ENCODE measurements at regions not wholly inside any gene's neighbourhood (a gene's known extent, or its start where the extent isn't known, plus 50 kb on each side); places are given as distances from the start of the nearest gene placed in this dataset.

DNA sequence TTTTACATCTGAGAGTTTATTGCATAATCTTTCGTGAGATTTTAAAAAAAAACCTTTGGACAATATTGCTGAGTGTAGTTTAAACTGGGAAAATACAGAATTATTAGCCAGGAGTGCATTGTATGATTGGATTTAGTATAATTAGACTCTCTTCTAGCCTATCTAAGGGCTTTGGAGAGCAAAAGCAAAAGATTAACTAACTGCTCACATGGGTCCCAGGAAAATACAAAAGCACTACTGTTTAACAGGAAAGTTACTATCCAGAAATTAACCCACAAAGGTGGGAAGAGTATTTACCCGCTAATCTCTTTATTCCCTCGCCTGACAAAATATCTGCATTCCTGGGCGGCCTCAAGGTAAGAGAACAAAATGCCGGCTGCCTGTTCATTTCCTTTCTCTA lies 309.5 kb downstream of the ATXN7L3B start:
- no peaks in the 10 kb centered on the region for H3K36me3 ChIP-seq (replicated peaks)
- H3K27ac ChIP-seq = no peak overlapping the region
- H3K4me3 ChIP-seq (ENCODE audit: low read depth, low read length) = no peak overlapping the region
- TF ChIP-seq, protein P1, sequence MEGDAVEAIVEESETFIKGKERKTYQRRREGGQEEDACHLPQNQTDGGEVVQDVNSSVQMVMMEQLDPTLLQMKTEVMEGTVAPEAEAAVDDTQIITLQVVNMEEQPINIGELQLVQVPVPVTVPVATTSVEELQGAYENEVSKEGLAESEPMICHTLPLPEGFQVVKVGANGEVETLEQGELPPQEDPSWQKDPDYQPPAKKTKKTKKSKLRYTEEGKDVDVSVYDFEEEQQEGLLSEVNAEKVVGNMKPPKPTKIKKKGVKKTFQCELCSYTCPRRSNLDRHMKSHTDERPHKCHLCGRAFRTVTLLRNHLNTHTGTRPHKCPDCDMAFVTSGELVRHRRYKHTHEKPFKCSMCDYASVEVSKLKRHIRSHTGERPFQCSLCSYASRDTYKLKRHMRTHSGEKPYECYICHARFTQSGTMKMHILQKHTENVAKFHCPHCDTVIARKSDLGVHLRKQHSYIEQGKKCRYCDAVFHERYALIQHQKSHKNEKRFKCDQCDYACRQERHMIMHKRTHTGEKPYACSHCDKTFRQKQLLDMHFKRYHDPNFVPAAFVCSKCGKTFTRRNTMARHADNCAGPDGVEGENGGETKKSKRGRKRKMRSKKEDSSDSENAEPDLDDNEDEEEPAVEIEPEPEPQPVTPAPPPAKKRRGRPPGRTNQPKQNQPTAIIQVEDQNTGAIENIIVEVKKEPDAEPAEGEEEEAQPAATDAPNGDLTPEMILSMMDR (IDR thresholded peaks at IDR 0.05; ENCODE audit: low read depth, low read length, missing control alignments) = no peak
- no peaks in the 10 kb centered on the region for H3K27me3 ChIP-seq (replicated peaks)
- in situ Hi-C loops (cut with HindIII; ENCODE audit: low pct_ligation_motif_present, low sequenced_read_pairs) = no loop called here
- DNase-seq = no peak

GRCh38 chr12:74848006-74848405 lies 310.4 kb downstream of the ATXN7L3B start:
- H3K4me3 ChIP-seq (ENCODE audit: low read depth, low read length) = no peak overlapping the region
- no peak for DNase-seq
- in situ Hi-C loops (cut with HindIII; ENCODE audit: low pct_ligation_motif_present, low sequenced_read_pairs) = no loop called here
- TF ChIP-seq, protein P1 (IDR thresholded peaks at IDR 0.05; ENCODE audit: low read depth, low read length, missing control alignments) = no peak
- no peak overlapping the region for H3K27ac ChIP-seq
- H3K36me3 ChIP-seq (replicated peaks) = no peaks in the 10 kb centered on the region
- H3K27me3 ChIP-seq (replicated peaks) = no peaks in the 10 kb centered on the region

DNA sequence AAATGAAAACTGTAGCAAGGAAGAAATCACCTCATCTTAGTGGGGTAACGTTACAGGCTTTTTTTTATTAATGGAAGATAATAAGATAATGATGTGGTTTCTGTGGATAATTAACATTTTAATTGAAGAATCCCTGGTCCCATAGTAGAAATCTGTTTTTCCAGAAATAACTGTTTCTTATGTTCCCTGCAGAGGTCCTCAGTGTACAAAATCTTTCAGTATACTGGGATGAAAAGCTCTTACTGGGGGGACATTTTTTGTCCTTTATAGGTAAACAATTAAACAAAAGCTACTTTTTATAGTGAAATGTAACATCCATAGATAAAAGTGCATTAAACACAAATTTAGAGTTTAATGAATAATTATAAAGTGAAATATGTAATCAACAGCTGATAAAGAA lies 312.2 kb downstream of the ATXN7L3B start:
- in situ Hi-C loops (cut with HindIII; ENCODE audit: low pct_ligation_motif_present, low sequenced_read_pairs) = no loop called here
- Histone ChIP-seq H3K36me3 (replicated peaks) (no peaks in the 10 kb centered on the region), H3K27me3 (replicated peaks) (no peaks in the 10 kb centered on the region), H3K27ac (no peak overlapping the region), H3K4me3 (ENCODE audit: low read depth, low read length) (no peak overlapping the region)
- TF ChIP-seq, protein P1 (IDR thresholded peaks at IDR 0.05; ENCODE audit: low read depth, low read length, missing control alignments) = no peak
- no peak for DNase-seq

- Histone ChIP-seq H3K27me3 (replicated peaks) (no peaks in the 10 kb centered on the region), H3K36me3 (replicated peaks) (no peaks in the 10 kb centered on the region), H3K4me3 (ENCODE audit: low read depth, low read length) (no peak overlapping the region), H3K27ac (no peak overlapping the region)
- TF ChIP-seq, protein P1 (IDR thresholded peaks at IDR 0.05; ENCODE audit: low read depth, low read length, missing control alignments) = no peak
- DNase-seq = no peak
- in situ Hi-C loops (cut with HindIII; ENCODE audit: low pct_ligation_motif_present, low sequenced_read_pairs) = no loop called here
Measured at GRCh38 chr12:74871817-74872216, 334.2 kb downstream of the ATXN7L3B start.

DNA sequence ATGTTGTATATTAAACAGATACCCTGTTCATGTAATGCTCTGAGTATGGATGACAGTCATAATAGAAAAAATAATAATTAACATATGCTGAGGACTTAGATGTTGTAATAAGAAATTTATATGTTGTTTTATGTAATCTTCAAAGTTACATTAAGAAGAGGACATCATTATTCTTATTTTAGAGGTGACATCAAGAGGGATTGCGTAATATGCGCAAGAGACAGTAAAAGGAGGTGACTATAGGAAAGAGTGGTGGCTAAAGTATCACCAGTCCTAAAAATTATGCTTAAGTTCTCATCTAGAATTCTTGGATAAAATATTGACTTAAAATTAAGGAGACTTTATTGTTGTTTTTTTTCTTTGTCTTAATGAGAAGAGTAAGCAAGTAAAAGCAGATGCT lies 323.9 kb downstream of the KCNC2 start:
- in situ Hi-C loops (cut with HindIII; ENCODE audit: low pct_ligation_motif_present, low sequenced_read_pairs) = no loop called here
- Histone ChIP-seq H3K4me3 (ENCODE audit: low read depth, low read length) (no peak overlapping the region), H3K36me3 (replicated peaks) (no peaks in the 10 kb centered on the region), H3K27ac (no peak overlapping the region), H3K27me3 (replicated peaks) (no peaks in the 10 kb centered on the region)
- DNase-seq = no peak
- TF ChIP-seq, protein P1 (IDR thresholded peaks at IDR 0.05; ENCODE audit: low read depth, low read length, missing control alignments) = no peak

DNA sequence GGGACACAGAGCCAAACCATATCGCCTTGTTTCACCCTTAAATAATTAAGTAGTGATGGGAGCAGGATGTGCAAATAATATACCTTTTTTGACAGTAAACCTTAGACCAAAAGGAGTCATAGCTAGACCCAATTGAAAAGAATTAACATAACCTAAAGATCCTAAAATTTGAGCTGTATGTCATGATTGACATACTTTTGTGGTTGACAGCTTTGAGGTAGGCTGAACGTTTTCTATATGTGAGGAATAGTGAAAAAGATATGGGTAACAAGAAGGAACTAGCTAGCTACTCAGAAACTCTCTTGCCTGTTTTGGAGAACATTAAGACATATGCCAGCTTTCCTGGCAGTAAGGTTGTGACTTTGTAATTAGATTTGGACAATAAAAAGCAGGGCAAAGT lies 320.6 kb downstream of the KCNC2 start:
- in situ Hi-C loops (cut with HindIII; ENCODE audit: low pct_ligation_motif_present, low sequenced_read_pairs) = no loop called here
- TF ChIP-seq, protein P1 (IDR thresholded peaks at IDR 0.05; ENCODE audit: low read depth, low read length, missing control alignments) = no peak
- H3K27me3 ChIP-seq (replicated peaks) = no peaks in the 10 kb centered on the region
- H3K27ac ChIP-seq = peak overlapping the region; percentile 65
- no peak overlapping the region for H3K4me3 ChIP-seq (ENCODE audit: low read depth, low read length)
- no peaks in the 10 kb centered on the region for H3K36me3 ChIP-seq (replicated peaks)
- no peak for DNase-seq

All from brain microvascular endothelial cell (primary cell).